ENCODE measurements at regions not wholly inside any gene's neighbourhood (a gene's known extent, or its start where the extent isn't known, plus 50 kb on each side); places are given as distances from the start of the nearest gene placed in this dataset.

GRCh38 chr19:29273000-29273640 lies 60.2 kb upstream of the UQCRFS1 start:
- TF ChIP-seq CTCF (IDR thresholded peaks at IDR 0.05) (no peak), POLR2AphosphoS5 (IDR thresholded peaks at IDR 0.05) (no peak)
